Tibial nerve (tissue), 4 donors: ENCODE measurements at regions not wholly inside any gene's neighbourhood (a gene's known extent, or its start where the extent isn't known, plus 50 kb on each side); places are given as distances from the start of the nearest gene placed in this dataset.

Experiments used
- DNase-seq, 2 donors: peaks; one replicate each; pipeline ENCODE4 v3.0.0-alpha.2; 2019; ENCODE audit warnings: low spot score in 2 of 2
- H3K27ac ChIP-seq, 4 donors: fragments of 200-600 bp; sonication (generic) in 3 of 4; one replicate each; pipeline ENCODE4 v1.5.1; 2017 to 2019; ENCODE audit warnings: mild to moderate bottlenecking in 1 of 4
- H3K27me3 ChIP-seq, 2 donors: fragments of 200-600 bp; sonication (generic) in 1 of 2; one replicate each; pipeline versions ENCODE4 v1.5.1 to v1.6.0; 2017 to 2019
- H3K36me3 ChIP-seq, 3 donors: fragments of 200-600 bp; sonication (generic); one replicate each; pipeline ENCODE4 v1.5.1; 2018 to 2019
- H3K4me1 ChIP-seq, 4 donors: fragments of 200-600 bp; sonication (generic) in 3 of 4; one replicate each; pipeline ENCODE4 v1.5.1; 2017 to 2019
- H3K4me3 ChIP-seq, 4 donors: fragments of 200-600 bp; sonication (generic) in 3 of 4; one replicate each; pipeline ENCODE4 v1.5.1; 2017 to 2019; ENCODE audit warnings: mild to moderate bottlenecking in 1 of 4, moderate library complexity in 1 of 4
- H3K9me3 ChIP-seq, 4 donors: fragments of 200-600 bp; sonication (generic) in 3 of 4; one replicate each; pipeline ENCODE4 v1.5.1; 2017 to 2019
- CTCF ChIP-seq, 5 experiments: fragments of 200-600 bp in 3 of 5; fragments of 450-650 bp in 2 of 5; sonication (generic) in 3 of 5; IDR thresholded peaks; one replicate each; pipeline ENCODE4 v1.5.1; 2016 to 2019; ENCODE audit warnings: antibody characterized with exemption in 5 of 5, mild to moderate bottlenecking in 3 of 5, moderate library complexity in 2 of 5
- EP300 ChIP-seq, 2 donors: sonication (generic); formaldehyde crosslinking; IDR thresholded peaks; one replicate each; pipeline ENCODE4 v1.6.1; 2017; ENCODE audit warnings: antibody characterized with exemption in 2 of 2, mild to moderate bottlenecking in 1 of 2
- POLR2A ChIP-seq, 2 donors: fragments of 450-650 bp; IDR thresholded peaks; one replicate each; pipeline ENCODE4 v1.6.1; 2017; ENCODE audit warnings: antibody characterized with exemption in 2 of 2, mild to moderate bottlenecking in 2 of 2, moderate library complexity in 2 of 2
- WGBS, 2 donors: methylation state at CpG; one replicate each; pipeline ENCODE4 v1.1.5; 2018; 5-methylcytosine and 5-hydroxymethylcytosine counted together

- TF ChIP-seq POLR2A (IDR thresholded peaks at IDR 0.05), result no peak
- no peak for TF ChIP-seq EP300 (IDR thresholded peaks at IDR 0.05)
- H3K27ac ChIP-seq, result no peak overlapping the region
- H3K36me3 ChIP-seq, result no peaks in the 10 kb centered on the region
- no peaks in the 10 kb centered on the region for H3K27me3 ChIP-seq
- H3K4me1 ChIP-seq, result no peaks in the 10 kb centered on the region
- no peak overlapping the region for H3K4me3 ChIP-seq
- WGBS, 2 donors, result 39 to 44% methylated on average over 2 of the region's 2 CpGs
- no peak for DNase-seq
- peaks cover 0 to 35% (median 5%) of the 10 kb centered on the region in 4 donors for H3K9me3 ChIP-seq
These were observed 105.5 kb upstream of the PDE4D start for GRCh38 chr5:59999056-59999455.

- H3K27ac ChIP-seq, result no peak overlapping the region
- H3K9me3 ChIP-seq, result no peaks in the 10 kb centered on the region
- H3K4me1 ChIP-seq, result no peaks in the 10 kb centered on the region
- TF ChIP-seq EP300 (IDR thresholded peaks at IDR 0.05) (no peak), POLR2A (IDR thresholded peaks at IDR 0.05) (no peak), CTCF (IDR thresholded peaks at IDR 0.05) (no peak)
- DNase-seq, result no peak
- no peaks in the 10 kb centered on the region for H3K27me3 ChIP-seq
- no peak overlapping the region for H3K4me3 ChIP-seq
- WGBS, 2 donors, result 68 to 73% methylated on average over 3 of the region's 3 CpGs
- no peaks in the 10 kb centered on the region for H3K36me3 ChIP-seq
These were observed 98.7 kb upstream of the PDE4D start for GRCh38 chr5:59992206-59992605.

- Histone ChIP-seq H3K9me3 (no peaks in the 10 kb centered on the region), H3K4me1 (no peaks in the 10 kb centered on the region), H3K27ac (no peak overlapping the region), H3K4me3 (no peak overlapping the region), H3K36me3 (no peaks in the 10 kb centered on the region), H3K27me3 (no peaks in the 10 kb centered on the region)
- WGBS, 2 donors, result 88 to 90% methylated on average over 7 of the region's 7 CpGs
- DNase-seq, result no peak
- TF ChIP-seq POLR2A (IDR thresholded peaks at IDR 0.05), result no peak
- no peak for TF ChIP-seq EP300 (IDR thresholded peaks at IDR 0.05)
- TF ChIP-seq CTCF (IDR thresholded peaks at IDR 0.05), result no peak
These were observed 94.9 kb upstream of the PDE4D start for GRCh38 chr5:59988396-59988795.

- no peak for TF ChIP-seq POLR2A (IDR thresholded peaks at IDR 0.05)
- TF ChIP-seq CTCF (IDR thresholded peaks at IDR 0.05), result no peak
- no peak for TF ChIP-seq EP300 (IDR thresholded peaks at IDR 0.05)
- Histone ChIP-seq H3K27me3 (no peaks in the 10 kb centered on the region), H3K27ac (no peak overlapping the region), H3K4me3 (no peak overlapping the region), H3K4me1 (no peaks in the 10 kb centered on the region), H3K36me3 (no peaks in the 10 kb centered on the region), H3K9me3 (no peaks in the 10 kb centered on the region)
- no peak for DNase-seq
- WGBS, 2 donors, result 82 to 90% methylated on average over 1 of the region's 1 CpG
These were observed 82.8 kb upstream of the PDE4D start for GRCh38 chr5:59976342-59976741.

- Histone ChIP-seq H3K36me3 (no peaks in the 10 kb centered on the region), H3K4me1 (no peaks in the 10 kb centered on the region), H3K27me3 (no peaks in the 10 kb centered on the region), H3K27ac (no peak overlapping the region), H3K4me3 (no peak overlapping the region), H3K9me3 (no peaks in the 10 kb centered on the region)
- no peak for TF ChIP-seq EP300 (IDR thresholded peaks at IDR 0.05)
- no peak for TF ChIP-seq CTCF (IDR thresholded peaks at IDR 0.05)
- no peak for TF ChIP-seq POLR2A (IDR thresholded peaks at IDR 0.05)
- 77 to 86% methylated on average over 1 of the region's 1 CpG for WGBS, 2 donors
- no peak for DNase-seq
These were observed 78.5 kb upstream of the PDE4D start for GRCh38 chr5:59972043-59972442.

GRCh38 chr5:59959330-59959729 is 65.8 kb upstream of the PDE4D start:
- TF ChIP-seq CTCF (IDR thresholded peaks at IDR 0.05) (no peak), EP300 (IDR thresholded peaks at IDR 0.05) (no peak), POLR2A (IDR thresholded peaks at IDR 0.05) (no peak)
- no peak for DNase-seq
- Histone ChIP-seq H3K36me3 (no peaks in the 10 kb centered on the region), H3K27ac (no peak overlapping the region), H3K9me3 (no peaks in the 10 kb centered on the region), H3K4me3 (no peak overlapping the region), H3K27me3 (no peaks in the 10 kb centered on the region), H3K4me1 (peaks cover 0 to 4% (median 0%) of the 10 kb centered on the region in 4 donors)
- 80 to 82% methylated on average over 1 of the region's 1 CpG for WGBS, 2 donors
